Stomach (tissue), 8 donors: ENCODE measurements at regions not wholly inside any gene's neighbourhood (a gene's known extent, or its start where the extent isn't known, plus 50 kb on each side); places are given as distances from the start of the nearest gene placed in this dataset.
A peak's percentile ranks its signal among the peaks of the same experiment; 100 is the strongest.

ENCODE experiments used
- DNase-seq, 2 donors: peaks; one replicate each; pipeline versions ENCODE4 v3.0.0 to v3.0.0-alpha.2; 2013 to 2019
- H3K27ac ChIP-seq, 5 donors: fragments of 200-600 bp in 4 of 5; sonication (generic) in 4 of 5; one replicate each; pipeline ENCODE4 v1.5.1; 2013 to 2019; ENCODE audit warnings: mild to moderate bottlenecking in 1 of 5, moderate library complexity in 1 of 5
- H3K27me3 ChIP-seq, 3 donors: fragments of 200-600 bp; sonication (generic); one replicate each; pipeline ENCODE4 v1.5.1; 2017 to 2019; ENCODE audit warnings: mixed run types in 1 of 3
- H3K36me3 ChIP-seq, 4 donors: fragments of 200-600 bp; sonication (generic); 1 replicate in 3 of 4; 2 replicates in 1 of 4; pipeline ENCODE4 v1.5.1; 2016 to 2019
- H3K4me1 ChIP-seq, 4 donors: fragments of 200-600 bp; sonication (generic); one replicate each; pipeline ENCODE4 v1.5.1; 2016 to 2019
- H3K4me3 ChIP-seq, 4 donors: fragments of 200-600 bp; sonication (generic) in 3 of 4; one replicate each; pipeline ENCODE4 v1.5.1; 2016 to 2019; ENCODE audit warnings: mild to moderate bottlenecking in 1 of 4
- H3K9me3 ChIP-seq, 4 donors: fragments of 200-600 bp; sonication (generic); one replicate each; pipeline ENCODE4 v1.5.1; 2016 to 2019
- EP300 ChIP-seq: sonication (generic); formaldehyde crosslinking; IDR thresholded peaks from one replicate; pipeline ENCODE4 v1.6.1; 2017; ENCODE audit warnings: antibody characterized with exemption
- POLR2A ChIP-seq, 4 donors: fragments of 450-650 bp; IDR thresholded peaks; one replicate each; pipeline ENCODE4 v1.6.1; 2016; ENCODE audit warnings: antibody characterized with exemption in 4 of 4, control low read depth in 2 of 4, mild to moderate bottlenecking in 1 of 4, moderate library complexity in 1 of 4
- POLR2AphosphoS5 ChIP-seq, 3 donors: sonication (generic); formaldehyde crosslinking; IDR thresholded peaks; one replicate each; pipeline ENCODE4 v1.6.1; 2016; ENCODE audit warnings: antibody characterized with exemption in 3 of 3
- WGBS, 5 donors: extraction: QIAGEN DNeasy Blood & Tissue Kit in 3 of 5; methylation state at CpG; one replicate each; pipeline versions ENCODE4 v1.1.5 to v1.1.7; 2013 to 2018; 5-methylcytosine and 5-hydroxymethylcytosine counted together
- intact Hi-C: fragments of 100-400 bp; cut with DNase I; formaldehyde crosslinking; loops from one replicate; pipeline ENCODE4 v1.15.1; 2023; ENCODE audit warnings: low total_unique reads
- TF ChIP-seq, protein P1 (sequence below), 7 experiments: fragments of 450-650 bp in 4 of 7; fragments of 200-600 bp in 3 of 7; sonication (generic) in 3 of 7; IDR thresholded peaks; one replicate each; pipeline ENCODE4 v1.5.1; 2016 to 2019; ENCODE audit warnings: antibody characterized with exemption in 7 of 7, control low read depth in 2 of 7, mild to moderate bottlenecking in 1 of 7
- donor health status: healthy with polysubstance abuse.
- donor health status: Bipolar disorder and iron deficiency.
- donor health status: healthy.

DNA sequence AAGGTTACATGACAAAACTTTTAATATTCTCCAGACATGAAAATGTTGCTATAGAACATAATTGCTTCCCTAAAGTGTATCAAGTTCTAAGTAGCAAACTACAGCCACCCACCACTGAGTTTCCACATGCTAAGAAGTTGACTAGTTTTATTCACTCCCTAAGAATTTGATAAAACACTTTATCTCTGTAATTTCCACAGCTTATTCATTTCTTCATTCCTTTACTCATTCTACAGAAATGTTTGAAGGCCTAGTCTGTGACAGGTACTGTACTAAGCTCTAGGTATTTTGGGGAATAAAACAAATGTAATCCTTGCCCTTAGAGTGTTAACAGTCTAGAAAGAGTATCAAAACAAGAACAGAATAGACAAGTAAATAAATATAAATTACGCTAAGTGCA is 101.8 kb upstream of the DIAPH3 start:
- DNase-seq, result no peak
- Histone ChIP-seq H3K9me3 (no peaks in the 10 kb centered on the region), H3K4me3 (no peak overlapping the region), H3K27ac (no peak overlapping the region), H3K27me3 (no peaks in the 10 kb centered on the region), H3K4me1 (no peaks in the 10 kb centered on the region), H3K36me3 (no peaks in the 10 kb centered on the region)
- no peak for TF ChIP-seq EP300
- TF ChIP-seq POLR2AphosphoS5 (IDR thresholded peaks at IDR 0.05), result no peak
- no peak for TF ChIP-seq POLR2A (IDR thresholded peaks at IDR 0.05)
- TF ChIP-seq, protein P1, sequence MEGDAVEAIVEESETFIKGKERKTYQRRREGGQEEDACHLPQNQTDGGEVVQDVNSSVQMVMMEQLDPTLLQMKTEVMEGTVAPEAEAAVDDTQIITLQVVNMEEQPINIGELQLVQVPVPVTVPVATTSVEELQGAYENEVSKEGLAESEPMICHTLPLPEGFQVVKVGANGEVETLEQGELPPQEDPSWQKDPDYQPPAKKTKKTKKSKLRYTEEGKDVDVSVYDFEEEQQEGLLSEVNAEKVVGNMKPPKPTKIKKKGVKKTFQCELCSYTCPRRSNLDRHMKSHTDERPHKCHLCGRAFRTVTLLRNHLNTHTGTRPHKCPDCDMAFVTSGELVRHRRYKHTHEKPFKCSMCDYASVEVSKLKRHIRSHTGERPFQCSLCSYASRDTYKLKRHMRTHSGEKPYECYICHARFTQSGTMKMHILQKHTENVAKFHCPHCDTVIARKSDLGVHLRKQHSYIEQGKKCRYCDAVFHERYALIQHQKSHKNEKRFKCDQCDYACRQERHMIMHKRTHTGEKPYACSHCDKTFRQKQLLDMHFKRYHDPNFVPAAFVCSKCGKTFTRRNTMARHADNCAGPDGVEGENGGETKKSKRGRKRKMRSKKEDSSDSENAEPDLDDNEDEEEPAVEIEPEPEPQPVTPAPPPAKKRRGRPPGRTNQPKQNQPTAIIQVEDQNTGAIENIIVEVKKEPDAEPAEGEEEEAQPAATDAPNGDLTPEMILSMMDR (IDR thresholded peaks at IDR 0.05), result no peak
- intact Hi-C loops, result no loop called here
- WGBS, 5 donors, result 90 to 100% (median 97%) methylated on average over 1 of the region's 1 CpG

DNA sequence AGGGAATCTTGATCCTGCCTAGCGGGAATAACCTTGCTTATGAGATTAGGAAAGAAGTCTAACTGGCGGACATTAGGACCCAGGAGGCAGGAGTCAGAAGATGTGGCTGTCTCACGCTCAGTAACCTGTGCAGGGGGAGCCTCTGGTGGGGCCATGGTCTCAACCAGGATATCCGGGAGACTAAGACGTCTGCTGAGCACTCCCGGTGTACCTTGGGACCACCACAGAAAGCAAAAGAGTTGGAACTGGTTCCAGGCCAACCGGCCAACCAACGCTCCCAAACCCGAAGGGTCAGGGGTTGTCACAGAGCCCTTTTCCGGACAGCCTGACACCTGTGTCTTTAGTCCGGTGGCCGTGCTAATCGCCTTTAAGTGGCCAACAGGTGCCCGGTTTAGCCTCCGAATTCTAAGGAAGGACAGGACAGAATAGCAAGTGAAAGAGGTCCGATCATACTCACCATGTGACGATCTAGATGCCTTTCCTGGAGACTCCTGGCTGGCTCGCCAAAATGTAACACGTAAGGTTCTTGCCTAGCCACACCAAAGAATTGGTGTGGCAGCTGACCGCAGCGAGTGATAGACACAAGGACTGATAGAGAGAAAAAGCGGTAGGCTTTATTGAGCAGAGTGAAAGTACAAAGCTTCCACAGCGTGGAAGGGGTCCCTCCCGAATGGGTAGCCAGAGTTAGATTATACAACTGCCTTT is 103.9 kb upstream of the DIAPH3 start:
- peak overlapping the region in 4 of 5 donors; percentile 0 to 49 (median 10) for H3K27ac ChIP-seq

DNA sequence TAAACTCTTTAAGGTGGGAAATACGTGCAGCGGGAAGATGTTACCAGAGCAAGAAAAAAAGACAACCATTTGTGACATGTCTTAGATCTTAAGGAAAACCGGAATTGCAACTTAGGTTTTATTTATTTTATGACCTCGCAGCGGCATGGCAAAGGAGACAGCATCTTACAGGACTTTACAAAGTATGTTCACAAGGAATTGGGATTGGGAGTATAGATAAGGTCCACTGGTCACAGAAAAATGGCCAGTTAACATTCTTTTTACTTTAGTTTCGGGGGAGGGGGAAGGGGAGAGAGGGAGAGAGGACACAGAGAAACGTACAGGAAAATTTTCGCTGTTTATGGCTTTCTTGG is 104.5 kb upstream of the DIAPH3 start:
- intact Hi-C loops, result no loop called here
- TF ChIP-seq EP300, result no peak
- TF ChIP-seq POLR2A (IDR thresholded peaks at IDR 0.05), result no peak
- TF ChIP-seq, protein P1 (IDR thresholded peaks at IDR 0.05), result no peak
- no peak for TF ChIP-seq POLR2AphosphoS5 (IDR thresholded peaks at IDR 0.05)
- 32 to 36% (median 34%) methylated on average over 8 of the region's 8 CpGs for WGBS, 5 donors
- no peaks in the 10 kb centered on the region for H3K9me3 ChIP-seq
- peak overlapping the region; percentile 36 to 45 (median 40) for H3K4me3 ChIP-seq
- no peaks in the 10 kb centered on the region for H3K27me3 ChIP-seq
- no peaks in the 10 kb centered on the region for H3K4me1 ChIP-seq
- no peaks in the 10 kb centered on the region for H3K36me3 ChIP-seq
- DNase-seq, result no peak
- H3K27ac ChIP-seq, result peak overlapping the region in 1 of 5 donors; percentile 49

More for the DNA sequence above, 103.9 kb upstream of the DIAPH3 start:
- intact Hi-C loops, result no loop called here
- TF ChIP-seq EP300 (no peak), POLR2AphosphoS5 (IDR thresholded peaks at IDR 0.05) (no peak), POLR2A (IDR thresholded peaks at IDR 0.05) (no peak)
- TF ChIP-seq, protein P1 (IDR thresholded peaks at IDR 0.05), result no peak
- Histone ChIP-seq H3K36me3 (no peaks in the 10 kb centered on the region), H3K9me3 (no peaks in the 10 kb centered on the region), H3K4me1 (no peaks in the 10 kb centered on the region), H3K4me3 (peak overlapping the region; percentile 36 to 45 (median 40)), H3K27me3 (no peaks in the 10 kb centered on the region)
- WGBS, 5 donors, result 40 to 71% (median 47%) methylated on average over 24 of the region's 24 CpGs
- peak in 1 of 2 donors; percentile 71 for DNase-seq

DNA sequence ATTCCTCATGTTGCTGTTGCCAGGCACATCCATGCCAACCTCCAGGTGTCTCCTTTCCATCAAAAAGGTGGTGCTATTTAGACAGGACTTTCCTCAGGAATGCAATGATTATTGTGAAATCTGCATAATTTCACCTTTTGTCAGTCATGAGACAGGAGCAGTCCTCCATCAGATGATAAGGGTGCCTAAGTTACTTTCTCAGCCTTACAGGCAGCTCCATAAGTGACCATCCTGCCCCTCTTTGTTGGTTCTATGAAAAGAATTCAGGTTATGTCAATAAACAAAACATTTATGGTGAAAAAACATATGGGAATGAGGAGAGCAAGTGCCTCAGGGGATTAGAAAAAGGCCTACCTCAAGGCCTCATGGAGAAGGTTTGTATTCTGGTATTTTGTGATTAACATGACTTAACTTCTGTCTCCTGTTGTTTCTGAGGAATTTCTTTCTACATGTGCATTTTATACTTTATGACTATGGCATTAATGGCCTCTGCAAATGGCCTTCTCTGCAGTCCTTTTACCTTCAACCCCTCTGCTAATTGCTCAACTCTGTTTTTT is 110.3 kb upstream of the DIAPH3 start:
- Histone ChIP-seq H3K4me1 (no peaks in the 10 kb centered on the region), H3K4me3 (no peak overlapping the region), H3K9me3 (no peaks in the 10 kb centered on the region), H3K36me3 (no peaks in the 10 kb centered on the region), H3K27me3 (no peaks in the 10 kb centered on the region), H3K27ac (no peak overlapping the region)
- TF ChIP-seq, protein P1 (IDR thresholded peaks at IDR 0.05), result no peak
- TF ChIP-seq EP300 (no peak), POLR2A (IDR thresholded peaks at IDR 0.05) (no peak), POLR2AphosphoS5 (IDR thresholded peaks at IDR 0.05) (no peak)
- intact Hi-C loops, result no loop called here
- no peak for DNase-seq
